IPS-NIHi7 (cell line): ENCODE measurements at regions not wholly inside any gene's neighbourhood (a gene's known extent, or its start where the extent isn't known, plus 50 kb on each side); places are given as distances from the start of the nearest gene placed in this dataset.
"Not testable (repeated sequence)": the region's sequence is repeated elsewhere in the genome, so short reads cannot be mapped to it uniquely, and the experiment has no call there.

Experiments
- DNase-seq: peaks from one replicate; pipeline ENCODE4 v3.0.0; 2012; ENCODE audit warnings: mixed read lengths; ENCODE audit errors: extremely low spot score

GRCh38 chr21:10428981-10429534 is 92.3 kb upstream of the TPTE start:
- DNase-seq: peak; percentile 14

DNA sequence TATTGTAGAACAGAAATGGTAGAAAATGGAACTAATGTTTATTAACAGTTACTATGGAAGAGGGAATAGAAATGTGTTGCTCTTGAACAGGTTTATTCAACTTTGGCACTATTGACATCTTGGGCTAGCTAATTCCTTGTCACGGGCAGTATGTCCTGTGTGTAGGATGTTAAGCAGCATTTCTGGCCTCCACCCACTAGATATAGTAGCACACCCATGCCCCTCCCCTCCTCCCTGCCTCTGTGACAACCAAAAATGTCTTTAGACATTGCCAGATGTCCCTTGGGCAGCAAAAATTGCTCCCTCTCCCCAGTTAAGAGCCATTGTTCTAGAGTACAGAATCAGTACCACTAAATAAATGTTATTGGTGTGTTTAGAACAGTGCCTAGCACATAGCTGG is 91.4 kb upstream of the TPTE start:
- DNase-seq: peak; percentile 19

- DNase-seq: not testable (repeated sequence)
These were observed 89.4 kb upstream of the TPTE start for GRCh38 chr21:10431995-10432394.

DNA sequence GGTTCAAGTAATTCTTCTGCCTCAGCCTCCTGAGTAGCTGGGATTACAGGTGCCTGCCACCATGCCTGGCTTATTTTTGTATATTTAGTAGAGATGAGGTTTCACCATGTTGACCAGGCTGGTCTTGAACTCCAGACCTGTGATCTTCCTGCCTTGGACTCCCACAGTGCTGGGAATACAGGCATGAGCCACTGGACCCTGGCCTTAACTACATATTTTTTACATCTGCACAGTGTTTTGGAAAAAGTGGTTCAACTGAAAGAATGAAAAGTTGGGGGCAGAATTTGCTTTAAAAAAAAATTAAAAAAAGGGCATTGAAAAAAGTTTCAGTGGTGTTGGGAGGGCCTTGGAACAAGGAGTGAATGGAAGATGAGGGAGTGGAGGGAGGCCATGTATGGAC is 88.9 kb upstream of the TPTE start:
- not testable (repeated sequence) for DNase-seq

DNA sequence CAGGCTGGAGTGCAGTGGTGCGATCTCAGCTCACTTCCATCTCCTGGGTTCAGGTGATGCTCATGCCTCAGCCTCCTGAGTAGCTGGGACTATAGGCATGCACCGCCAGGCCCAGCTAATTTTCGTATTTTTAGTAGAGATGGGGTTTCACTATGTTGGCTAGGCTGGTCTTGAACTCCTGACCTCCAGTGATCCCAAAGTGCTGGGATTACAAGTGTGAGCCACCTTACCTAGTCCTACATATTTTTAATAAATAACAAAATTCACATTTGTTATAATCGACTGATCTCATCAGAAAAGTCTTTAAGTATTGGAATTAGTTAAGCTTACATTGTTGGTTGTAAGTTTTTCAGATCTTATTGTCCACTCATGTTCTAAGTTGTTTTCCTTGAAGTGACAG is 83.4 kb upstream of the TPTE start:
- not testable (repeated sequence) for DNase-seq

DNA sequence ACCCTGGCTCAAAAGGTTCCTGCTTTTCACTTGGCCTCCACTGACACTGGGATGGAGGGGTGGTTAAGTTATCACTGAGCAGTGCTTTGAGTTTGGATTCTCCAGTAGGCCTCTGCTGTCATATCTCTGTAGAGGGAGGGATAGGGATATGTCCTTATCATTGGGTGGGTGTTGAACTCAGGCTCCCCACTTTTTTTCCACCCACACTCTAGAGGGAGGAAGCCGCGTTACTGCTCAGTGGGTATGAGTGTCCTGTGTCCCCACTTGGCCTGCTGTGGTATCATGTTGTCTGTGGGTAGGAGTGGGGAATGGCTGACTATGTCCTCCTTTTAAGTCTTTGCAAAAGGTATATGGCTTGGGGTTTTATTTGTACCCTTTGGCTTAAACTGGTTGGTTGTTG is 80.7 kb upstream of the TPTE start:
- not testable (repeated sequence) for DNase-seq

- DNase-seq: not testable (repeated sequence)
These were observed 79.4 kb upstream of the TPTE start for GRCh38 chr21:10442018-10442417.

GRCh38 chr21:10445685-10446084 is 75.7 kb upstream of the TPTE start:
- DNase-seq: not testable (repeated sequence)

- not testable (repeated sequence) for DNase-seq
These were observed 71.9 kb upstream of the TPTE start for GRCh38 chr21:10449451-10449850.

- not testable (repeated sequence) for DNase-seq
These were observed 70.1 kb upstream of the TPTE start for GRCh38 chr21:10451274-10451673.

DNA sequence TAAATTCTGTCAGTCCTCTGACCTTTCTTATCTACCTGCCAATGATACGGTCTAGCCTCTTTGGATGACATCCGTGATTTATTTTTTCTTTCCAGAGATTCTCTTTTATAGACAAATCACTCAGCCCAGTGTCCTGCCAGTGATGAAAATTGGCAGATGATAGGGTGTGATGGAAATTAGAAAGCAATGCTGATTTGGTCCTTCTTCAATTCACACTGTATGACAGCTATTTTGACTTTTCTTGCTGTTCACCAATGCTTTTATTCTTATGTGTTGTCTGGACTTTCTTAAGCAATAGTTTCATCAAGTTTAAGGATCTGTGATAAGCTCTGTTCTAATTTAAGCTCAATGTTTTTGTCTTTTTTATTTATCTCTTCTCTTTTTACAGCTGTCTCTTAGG is 63.6 kb upstream of the TPTE start:
- DNase-seq: not testable (repeated sequence)

DNA sequence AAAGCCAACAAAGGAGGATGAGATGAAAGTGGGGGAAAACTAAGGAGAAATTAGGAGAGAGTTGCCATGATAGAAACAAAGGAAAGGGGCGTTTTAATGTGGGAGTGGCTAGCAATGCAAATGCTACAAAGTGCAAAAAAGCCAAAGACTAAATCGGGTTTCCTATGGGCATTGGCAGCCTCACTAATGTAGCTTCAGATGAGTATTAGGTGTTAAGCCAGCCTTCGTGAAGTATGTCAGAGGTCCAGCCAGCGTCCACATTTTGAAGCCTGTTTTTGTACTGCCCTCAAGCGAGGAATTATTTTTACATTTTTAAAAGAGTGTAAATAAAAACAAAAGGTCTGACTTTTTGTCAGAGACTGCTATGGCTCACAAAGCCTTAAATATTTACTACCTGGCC is 60.4 kb upstream of the TPTE start:
- DNase-seq: not testable (repeated sequence)

- DNase-seq: not testable (repeated sequence)
These were observed 59.9 kb upstream of the TPTE start for GRCh38 chr21:10461445-10461844.

- DNase-seq: no peak
These were observed 58.2 kb upstream of the TPTE start for GRCh38 chr21:10463156-10463555.

DNA sequence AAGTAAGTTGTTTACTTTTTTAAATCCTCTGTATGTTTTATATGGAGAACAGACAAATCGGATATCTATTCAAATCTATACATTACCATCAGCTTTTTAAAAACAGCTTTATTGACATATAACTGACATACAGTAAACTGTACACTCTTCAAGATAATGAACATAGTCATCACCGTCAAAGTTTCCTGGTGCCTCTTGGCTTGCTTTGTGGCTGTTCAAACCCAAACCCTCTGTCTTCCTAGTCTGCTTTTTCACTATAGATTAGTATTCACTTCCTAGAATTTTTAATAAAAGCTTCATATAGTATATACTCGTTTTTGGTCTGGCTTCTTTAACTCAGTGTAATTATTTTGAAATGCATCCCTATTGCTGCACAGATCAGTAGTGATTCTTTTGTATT is 56.4 kb upstream of the TPTE start:
- DNase-seq: no peak

DNA sequence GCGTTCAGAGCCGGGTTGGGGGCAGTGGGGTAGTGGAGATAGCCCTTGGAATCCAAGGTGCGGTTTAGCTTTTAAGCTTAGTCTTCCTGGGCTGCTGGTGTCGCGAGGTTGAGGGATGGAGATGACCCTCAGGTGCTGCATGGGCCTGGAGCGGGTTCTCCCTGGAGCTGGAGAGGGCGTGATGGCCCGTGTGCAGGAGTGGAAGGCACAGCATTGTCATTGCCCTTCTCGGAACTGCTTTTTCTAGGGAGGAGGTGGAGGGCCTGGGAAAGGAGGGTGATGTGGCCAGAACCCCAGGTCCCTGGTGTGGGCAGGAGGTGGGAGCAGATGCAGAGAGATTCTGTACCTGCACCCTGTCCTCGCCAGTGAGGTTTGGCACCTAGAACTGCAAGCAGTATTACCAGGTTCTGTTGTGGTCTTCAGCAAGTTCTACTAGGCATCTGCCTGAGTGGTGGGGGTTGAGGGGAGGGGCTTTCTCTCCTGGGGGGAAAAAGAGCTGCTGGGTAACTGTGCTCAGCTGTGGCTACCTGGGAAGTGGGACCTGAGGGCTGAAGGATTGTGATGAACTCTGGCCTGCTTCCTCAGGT is 55.8 kb upstream of the TPTE start:
- DNase-seq: not testable (repeated sequence)

- DNase-seq: no peak
These were observed 55.2 kb upstream of the TPTE start for GRCh38 chr21:10466200-10466599.
